ENCODE measurements at regions not wholly inside any gene's neighbourhood (a gene's known extent, or its start where the extent isn't known, plus 50 kb on each side); places are given as distances from the start of the nearest gene placed in this dataset.

- H3K4me3 Mint-ChIP-seq, result no peak overlapping the region
- WGBS (ENCODE audit: insufficient coverage), result 78% methylated on average over 8 of the region's 8 CpGs
- DNase-seq, result no peak
- Histone ChIP-seq H3K9me3 (ENCODE audit: control insufficient read depth, insufficient read depth, low read length) (peaks cover 84% of the 10 kb centered on the region), H3K27ac (ENCODE audit: low read length) (no peak overlapping the region), H3K4me3 (ENCODE audit: low read length) (no peak overlapping the region), H3K36me3 (ENCODE audit: control insufficient read depth, insufficient read depth, low read length) (no peaks in the 10 kb centered on the region), H3K27me3 (ENCODE audit: control insufficient read depth, insufficient read depth, low read length) (no peaks in the 10 kb centered on the region), H3K4me1 (ENCODE audit: control insufficient read depth, insufficient read depth, low read length) (no peaks in the 10 kb centered on the region)
- H3K27me3 Mint-ChIP-seq (ENCODE audit: low read depth in 2 of 2), result no peaks in the 10 kb centered on the region
- no peak for ATAC-seq
- peaks cover 51% of the 10 kb centered on the region for H3K36me3 Mint-ChIP-seq
- H3K4me1 Mint-ChIP-seq, result no peaks in the 10 kb centered on the region
- TF ChIP-seq, protein P1, sequence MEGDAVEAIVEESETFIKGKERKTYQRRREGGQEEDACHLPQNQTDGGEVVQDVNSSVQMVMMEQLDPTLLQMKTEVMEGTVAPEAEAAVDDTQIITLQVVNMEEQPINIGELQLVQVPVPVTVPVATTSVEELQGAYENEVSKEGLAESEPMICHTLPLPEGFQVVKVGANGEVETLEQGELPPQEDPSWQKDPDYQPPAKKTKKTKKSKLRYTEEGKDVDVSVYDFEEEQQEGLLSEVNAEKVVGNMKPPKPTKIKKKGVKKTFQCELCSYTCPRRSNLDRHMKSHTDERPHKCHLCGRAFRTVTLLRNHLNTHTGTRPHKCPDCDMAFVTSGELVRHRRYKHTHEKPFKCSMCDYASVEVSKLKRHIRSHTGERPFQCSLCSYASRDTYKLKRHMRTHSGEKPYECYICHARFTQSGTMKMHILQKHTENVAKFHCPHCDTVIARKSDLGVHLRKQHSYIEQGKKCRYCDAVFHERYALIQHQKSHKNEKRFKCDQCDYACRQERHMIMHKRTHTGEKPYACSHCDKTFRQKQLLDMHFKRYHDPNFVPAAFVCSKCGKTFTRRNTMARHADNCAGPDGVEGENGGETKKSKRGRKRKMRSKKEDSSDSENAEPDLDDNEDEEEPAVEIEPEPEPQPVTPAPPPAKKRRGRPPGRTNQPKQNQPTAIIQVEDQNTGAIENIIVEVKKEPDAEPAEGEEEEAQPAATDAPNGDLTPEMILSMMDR (IDR thresholded peaks at IDR 0.05), result no peak
- intact Hi-C loops (cut with micrococcal nuclease), result no loop called here
- peaks cover 6 to 26% of the 10 kb centered on the region in 2 donors for H3K9me3 Mint-ChIP-seq
- H3K27ac Mint-ChIP-seq, result no peak overlapping the region
These were observed 2231.0 kb downstream of the TP53TG3F start for GRCh38 chr16:35690413-35690812.

GRCh38 chr16:35691057-35691456, 2231.6 kb downstream of the TP53TG3F start:
- Mint-ChIP-seq H3K9me3 (peaks cover 6 to 26% of the 10 kb centered on the region in 2 donors), H3K4me3 (no peak overlapping the region), H3K27me3 (ENCODE audit: low read depth in 2 of 2) (no peaks in the 10 kb centered on the region), H3K4me1 (no peaks in the 10 kb centered on the region), H3K36me3 (peaks cover 45% of the 10 kb centered on the region), H3K27ac (no peak overlapping the region)
- TF ChIP-seq, protein P1 (IDR thresholded peaks at IDR 0.05), result no peak
- no peaks in the 10 kb centered on the region for H3K4me1 ChIP-seq (ENCODE audit: control insufficient read depth, insufficient read depth, low read length)
- no peak overlapping the region for H3K4me3 ChIP-seq (ENCODE audit: low read length)
- intact Hi-C loops (cut with micrococcal nuclease), result no loop called here
- H3K9me3 ChIP-seq (ENCODE audit: control insufficient read depth, insufficient read depth, low read length), result peaks cover 78% of the 10 kb centered on the region
- 58% methylated on average over 5 of the region's 5 CpGs for WGBS (ENCODE audit: insufficient coverage)
- no peaks in the 10 kb centered on the region for H3K27me3 ChIP-seq (ENCODE audit: control insufficient read depth, insufficient read depth, low read length)
- H3K27ac ChIP-seq (ENCODE audit: low read length), result no peak overlapping the region
- no peak for DNase-seq
- H3K36me3 ChIP-seq (ENCODE audit: control insufficient read depth, insufficient read depth, low read length), result no peaks in the 10 kb centered on the region
- no peak for ATAC-seq

- TF ChIP-seq, protein P1 (IDR thresholded peaks at IDR 0.05), result no peak
- intact Hi-C loops (cut with micrococcal nuclease), result no loop called here
- H3K36me3 ChIP-seq (ENCODE audit: control insufficient read depth, insufficient read depth, low read length), result no peaks in the 10 kb centered on the region
- Mint-ChIP-seq H3K4me3 (no peak overlapping the region), H3K9me3 (peaks cover 5 to 17% of the 10 kb centered on the region in 2 donors), H3K36me3 (peaks cover 36% of the 10 kb centered on the region), H3K27ac (no peak overlapping the region), H3K4me1 (no peaks in the 10 kb centered on the region), H3K27me3 (ENCODE audit: low read depth in 2 of 2) (no peaks in the 10 kb centered on the region)
- H3K27me3 ChIP-seq (ENCODE audit: control insufficient read depth, insufficient read depth, low read length), result no peaks in the 10 kb centered on the region
- WGBS (ENCODE audit: insufficient coverage), result 80% methylated on average over 3 of the region's 3 CpGs
- no peak overlapping the region for H3K4me3 ChIP-seq (ENCODE audit: low read length)
- peaks cover 65% of the 10 kb centered on the region for H3K9me3 ChIP-seq (ENCODE audit: control insufficient read depth, insufficient read depth, low read length)
- no peak for DNase-seq
- no peak for ATAC-seq
- no peaks in the 10 kb centered on the region for H3K4me1 ChIP-seq (ENCODE audit: control insufficient read depth, insufficient read depth, low read length)
- H3K27ac ChIP-seq (ENCODE audit: low read length), result no peak overlapping the region
These were observed 2233.4 kb downstream of the TP53TG3F start for GRCh38 chr16:35692824-35693223.

DNA sequence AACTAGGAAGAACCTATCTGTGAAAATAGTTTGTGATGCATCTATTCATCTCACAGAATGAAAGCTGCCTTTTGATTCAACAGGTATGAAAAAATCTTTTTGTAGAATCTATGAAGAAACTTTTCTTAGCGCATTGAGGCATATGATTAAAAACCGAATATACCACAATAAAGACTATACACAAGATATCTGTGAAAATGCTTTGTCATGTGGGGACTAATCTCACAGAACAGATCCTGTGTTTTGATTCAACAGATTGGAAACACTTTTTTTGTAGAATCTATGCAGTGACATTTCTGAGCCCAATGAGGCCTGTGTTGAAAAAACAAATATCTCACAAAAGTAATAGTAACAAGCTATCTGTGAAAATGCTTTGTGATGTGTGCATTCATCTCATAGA, 2247.5 kb downstream of the TP53TG3F start:
- TF ChIP-seq, protein P1 (IDR thresholded peaks at IDR 0.05), result no peak
- Mint-ChIP-seq H3K4me3 (no peak overlapping the region), H3K9me3 (peaks cover 3 to 7% of the 10 kb centered on the region in 2 donors), H3K36me3 (no peaks in the 10 kb centered on the region), H3K27me3 (ENCODE audit: low read depth in 2 of 2) (no peaks in the 10 kb centered on the region), H3K4me1 (no peaks in the 10 kb centered on the region), H3K27ac (no peak overlapping the region)
- no peak for DNase-seq
- H3K4me1 ChIP-seq (ENCODE audit: control insufficient read depth, insufficient read depth, low read length), result no peaks in the 10 kb centered on the region
- intact Hi-C loops (cut with micrococcal nuclease), result no loop called here
- no peaks in the 10 kb centered on the region for H3K36me3 ChIP-seq (ENCODE audit: control insufficient read depth, insufficient read depth, low read length)
- ATAC-seq, result no peak
- H3K9me3 ChIP-seq (ENCODE audit: control insufficient read depth, insufficient read depth, low read length), result peaks cover 17% of the 10 kb centered on the region
- H3K27ac ChIP-seq (ENCODE audit: low read length), result no peak overlapping the region
- no peak overlapping the region for H3K4me3 ChIP-seq (ENCODE audit: low read length)
- WGBS (ENCODE audit: insufficient coverage), result no CpG with 5 or more reads among the region's 2 CpGs
- no peaks in the 10 kb centered on the region for H3K27me3 ChIP-seq (ENCODE audit: control insufficient read depth, insufficient read depth, low read length)

Measured in natural killer cell (primary cell).